AG08395 (cell line): ENCODE measurements at regions not wholly inside any gene's neighbourhood (a gene's known extent, or its start where the extent isn't known, plus 50 kb on each side); places are given as distances from the start of the nearest gene placed in this dataset.

Experiments used
- DNase-seq: peaks from one replicate; pipeline ENCODE4 v3.0.0; 2012; ENCODE audit warnings: mixed read lengths, low spot score

GRCh38 chr12:30827101-30828066, 72.6 kb upstream of the CAPRIN2 start:
- no peak for DNase-seq

GRCh38 chr12:30826276-30826675, 71.5 kb upstream of the CAPRIN2 start:
- no peak for DNase-seq

- DNase-seq = no peak
These were observed 70.6 kb upstream of the CAPRIN2 start for GRCh38 chr12:30825341-30825740.

- DNase-seq = no peak
These were observed 69.6 kb upstream of the CAPRIN2 start for GRCh38 chr12:30824311-30824710.

- DNase-seq = no peak
These were observed 69.0 kb upstream of the CAPRIN2 start for GRCh38 chr12:30823764-30824163.

- no peak for DNase-seq
These were observed 68.5 kb upstream of the CAPRIN2 start for GRCh38 chr12:30823156-30823699.

- DNase-seq = peak; percentile 73
These were observed 67.8 kb upstream of the CAPRIN2 start for GRCh38 chr12:30822385-30823155.

GRCh38 chr12:30820406-30820946, 65.7 kb upstream of the CAPRIN2 start:
- DNase-seq = no peak

- no peak for DNase-seq
These were observed 63.8 kb upstream of the CAPRIN2 start for GRCh38 chr12:30818562-30818961.

GRCh38 chr12:30816742-30817465, 62.2 kb upstream of the CAPRIN2 start:
- no peak for DNase-seq

- DNase-seq = no peak
These were observed 59.5 kb upstream of the CAPRIN2 start for GRCh38 chr12:30814295-30814655.

- DNase-seq = no peak
These were observed 59.0 kb upstream of the CAPRIN2 start for GRCh38 chr12:30813525-30814294.

- no peak for DNase-seq
These were observed 57.2 kb upstream of the CAPRIN2 start for GRCh38 chr12:30811966-30812365.

GRCh38 chr12:30810918-30811317, 56.2 kb upstream of the CAPRIN2 start:
- no peak for DNase-seq

- DNase-seq = no peak
These were observed 52.9 kb upstream of the CAPRIN2 start for GRCh38 chr12:30807695-30808034.

- peak; percentile 70 for DNase-seq
These were observed 52.4 kb upstream of the CAPRIN2 start for GRCh38 chr12:30806989-30807694.

GRCh38 chr12:30805959-30806358, 51.2 kb upstream of the CAPRIN2 start:
- no peak for DNase-seq
